NCI-H1105 treated with DMSO at 0.1 percent for 48 hours (cell line): ENCODE measurements at regions not wholly inside any gene's neighbourhood (a gene's known extent, or its start where the extent isn't known, plus 50 kb on each side); places are given as distances from the start of the nearest gene placed in this dataset.

Experiments
- DNase-seq: peaks from one replicate; lab custom pipeline; 2025; lab: John Stamatoyannopoulos, UW

- no peak for DNase-seq
Observed at GRCh38 chr20:1790386-1790785, 104.8 kb upstream of the SIRPA start.

DNA sequence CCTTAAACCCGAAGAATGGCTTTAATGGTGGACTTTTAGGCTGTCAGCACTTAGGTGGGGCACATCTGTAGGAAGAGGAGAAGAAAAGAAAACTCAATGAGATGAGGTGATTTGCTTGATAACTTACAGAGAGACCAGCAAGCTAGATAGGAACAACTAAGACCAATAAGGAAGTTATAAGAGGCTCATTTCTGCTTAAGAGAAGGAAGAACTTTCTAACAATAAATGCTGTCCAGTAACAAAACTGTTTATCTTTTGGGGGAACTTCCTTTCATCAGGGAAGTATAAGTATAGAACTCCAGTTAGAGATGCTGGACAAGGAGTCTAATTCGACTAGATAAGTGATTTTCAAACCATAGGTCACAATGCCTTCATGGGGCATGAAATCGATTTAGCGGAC, 107.2 kb upstream of the SIRPA start:
- no peak for DNase-seq

GRCh38 chr20:1786486-1786885, 108.7 kb upstream of the SIRPA start:
- no peak for DNase-seq

GRCh38 chr20:1784586-1784985, 110.6 kb upstream of the SIRPA start:
- no peak for DNase-seq

DNA sequence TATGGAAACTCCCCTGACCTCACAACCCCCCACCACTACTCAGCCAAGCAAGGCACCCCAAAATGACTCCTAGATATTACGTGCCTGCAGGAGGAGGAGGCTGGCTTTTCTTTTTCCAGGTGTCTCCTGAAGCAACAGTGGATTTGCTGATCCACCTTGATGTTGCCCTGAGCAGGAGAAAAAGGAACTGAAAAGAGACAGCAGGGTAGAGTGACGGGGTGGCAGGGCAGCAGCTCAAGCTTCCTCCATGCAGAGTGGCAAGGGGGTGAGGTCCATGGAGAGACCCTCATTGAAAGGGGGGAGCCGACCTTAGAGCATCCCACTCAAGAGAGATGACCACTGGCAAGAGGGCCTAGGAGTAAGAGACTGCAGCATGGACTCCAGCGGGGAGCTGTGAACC, 112.0 kb upstream of the SIRPA start:
- no peak for DNase-seq

- no peak for DNase-seq
Observed at GRCh38 chr20:1782181-1782580, 113.0 kb upstream of the SIRPA start.

DNA sequence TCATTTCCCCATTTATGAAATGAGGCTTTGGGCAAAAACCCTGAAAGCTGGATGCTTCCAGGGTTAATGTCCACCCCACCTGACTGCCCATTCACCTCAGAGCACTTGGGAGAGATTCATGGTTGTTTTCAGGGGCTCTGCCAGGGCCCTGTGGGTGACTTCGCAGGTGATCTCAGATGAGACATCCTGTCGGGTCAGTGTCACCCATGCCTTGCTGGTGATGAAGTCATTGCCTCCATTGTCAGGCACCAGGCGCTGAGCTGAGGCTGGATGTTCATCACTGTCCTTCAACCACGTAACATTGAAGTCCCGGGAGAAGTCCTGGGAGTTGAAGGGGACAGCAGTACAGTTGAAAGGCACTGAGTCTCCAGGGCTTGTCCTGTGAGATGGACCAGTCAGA, 115.6 kb upstream of the SIRPA start:
- DNase-seq: no peak

GRCh38 chr20:1778338-1778737, 116.9 kb upstream of the SIRPA start:
- DNase-seq: no peak

GRCh38 chr20:1777476-1777820, 117.8 kb upstream of the SIRPA start:
- DNase-seq: no peak

GRCh38 chr20:1776681-1777475, 118.3 kb upstream of the SIRPA start:
- DNase-seq: peak; percentile 77

DNA sequence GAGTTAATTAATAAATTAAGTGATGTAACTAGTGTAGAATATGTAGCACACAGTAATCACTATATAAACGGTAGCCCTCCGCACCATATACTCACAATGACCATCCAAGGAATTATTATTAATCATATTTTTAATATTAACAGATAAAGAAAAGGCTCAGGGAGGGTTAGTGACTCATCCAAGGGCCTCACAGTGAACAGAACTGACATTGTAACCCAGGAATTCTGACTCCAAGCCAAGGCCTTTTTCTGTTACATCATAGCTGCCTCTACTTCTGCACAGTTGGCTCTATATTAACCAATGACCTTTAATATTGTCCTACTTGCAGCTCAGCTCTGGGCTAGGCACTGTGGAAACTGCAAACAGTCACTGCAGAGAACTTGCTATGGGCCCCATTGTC, 117.5 kb upstream of the SIRPG start:
- DNase-seq: no peak

GRCh38 chr20:1774479-1774878, 116.9 kb upstream of the SIRPG start:
- DNase-seq: no peak

GRCh38 chr20:1773816-1774215, 116.2 kb upstream of the SIRPG start:
- no peak for DNase-seq

- DNase-seq: no peak
Observed at GRCh38 chr20:1769491-1769890, 111.9 kb upstream of the SIRPG start.

GRCh38 chr20:1766731-1767130, 109.2 kb upstream of the SIRPG start:
- DNase-seq: no peak

- peak; percentile 70 for DNase-seq
Observed at GRCh38 chr20:1764136-1765033, 106.8 kb upstream of the SIRPG start.

DNA sequence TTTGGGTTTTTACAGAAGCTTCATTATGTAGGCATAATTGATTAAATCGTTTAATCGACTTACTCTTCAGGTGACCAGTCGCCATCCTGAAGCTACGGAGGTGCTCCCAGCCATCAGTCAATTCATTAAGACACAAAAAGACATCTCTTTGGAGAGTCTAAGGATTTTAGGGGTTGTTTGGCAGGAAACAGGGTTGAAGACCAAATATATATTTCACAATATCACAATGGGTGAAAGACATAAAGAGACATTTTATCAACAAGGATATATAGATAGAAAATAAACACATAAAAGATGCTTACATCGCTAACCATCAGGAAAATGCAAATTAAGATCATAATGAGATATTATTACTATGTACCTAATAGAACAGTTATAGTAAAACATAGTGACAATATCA, 104.0 kb upstream of the SIRPG start:
- DNase-seq: no peak

- DNase-seq: no peak
Observed at GRCh38 chr20:1761116-1761515, 103.5 kb upstream of the SIRPG start.

DNA sequence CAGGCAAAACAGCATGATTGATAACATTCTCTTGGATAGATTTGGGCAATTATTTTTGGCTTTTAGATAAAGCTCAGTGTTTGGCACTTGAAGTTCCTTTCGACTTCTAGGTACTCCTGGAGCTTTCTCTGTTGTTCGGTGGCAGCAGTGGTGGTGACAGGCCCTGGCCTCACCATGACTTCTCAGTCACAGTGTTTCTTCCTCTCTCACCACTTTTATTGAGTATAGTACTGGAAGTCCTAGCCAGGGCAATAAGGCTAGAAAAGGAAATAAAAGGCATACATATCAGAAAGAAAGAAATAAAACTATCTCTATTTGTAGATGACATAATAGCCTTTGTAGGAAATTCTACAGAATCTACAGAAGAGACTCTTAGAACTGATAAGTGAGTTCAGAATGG, 101.2 kb upstream of the SIRPG start:
- DNase-seq: no peak

- no peak for DNase-seq
Observed at GRCh38 chr20:1757606-1758512, 100.3 kb upstream of the SIRPG start.

GRCh38 chr20:1757072-1757471, 99.5 kb upstream of the SIRPG start:
- no peak for DNase-seq

DNA sequence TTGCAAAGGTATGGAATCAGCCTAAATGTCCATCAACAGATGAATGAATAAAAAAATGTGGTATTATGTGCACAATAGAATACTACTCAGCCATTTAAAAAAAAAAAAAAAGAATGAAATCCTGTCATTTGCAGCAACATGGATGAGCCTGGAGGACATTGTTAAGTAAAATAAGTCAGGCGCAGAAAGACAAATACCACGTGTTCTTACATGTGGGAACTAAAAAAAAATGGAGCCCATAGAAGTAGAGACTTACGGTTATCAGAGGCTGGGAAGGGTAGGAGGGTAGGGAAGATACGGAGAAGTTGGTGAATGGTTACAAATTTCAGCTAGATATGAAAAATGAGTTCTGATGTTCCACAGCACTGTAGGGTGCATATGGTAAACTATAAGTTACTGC, 97.2 kb upstream of the SIRPG start:
- DNase-seq: no peak
